H1 (cell line): ENCODE measurements at regions not wholly inside any gene's neighbourhood (a gene's known extent, or its start where the extent isn't known, plus 50 kb on each side); places are given as distances from the start of the nearest gene placed in this dataset.

ENCODE experiments used
- CEBPB ChIP-seq: IDR thresholded peaks from 2 replicates; pipeline ENCODE4 v1.6.1; 2012; ENCODE audit warnings: low read depth, low read length
- KDM4A ChIP-seq: IDR thresholded peaks from one replicate; pipeline ENCODE4 v1.7.1; 2012; ENCODE audit warnings: low read depth, mild to moderate bottlenecking, moderate library complexity, low read length, inconsistent platforms; ENCODE audit not compliant: severe bottlenecking
- NRF1 ChIP-seq: IDR thresholded peaks from 2 replicates; pipeline ENCODE4 v1.6.1; 2011; ENCODE audit warnings: mild to moderate bottlenecking, low read depth, low read length, improper control_type of control experiment
- RFX5 ChIP-seq: IDR thresholded peaks from 2 replicates; pipeline ENCODE4 v1.6.1; 2011; ENCODE audit warnings: low read depth, low read length, improper control_type of control experiment, borderline replicate concordance
- SIX5 ChIP-seq: IDR thresholded peaks from 2 replicates; pipeline ENCODE4 v1.6.1; 2011; ENCODE audit warnings: mild to moderate bottlenecking, low read depth, low read length
- SP1 ChIP-seq: IDR thresholded peaks from 2 replicates; pipeline ENCODE4 v1.6.1; 2011; ENCODE audit warnings: low read depth, low read length
- SUZ12 ChIP-seq: fragments of 200-600 bp; sonication (generic); IDR thresholded peaks from 2 replicates; pipeline ENCODE4 v1.6.1; 2012; ENCODE audit warnings: mild to moderate bottlenecking, inconsistent platforms, low read length, moderate library complexity, mixed read lengths
- TCF12 ChIP-seq: IDR thresholded peaks from 2 replicates; pipeline ENCODE4 v1.6.1; 2011; ENCODE audit warnings: low read depth, mild to moderate bottlenecking, low read length
- TF ChIP-seq, protein P1 (sequence below): fragments of 300-600 bp; sonication (generic); IDR thresholded peaks from 2 replicates; pipeline ENCODE4 v1.7.1; 2012; ENCODE audit warnings: low read length, moderate library complexity, mild to moderate bottlenecking, inconsistent platforms; ENCODE audit not compliant: insufficient replicate concordance
- TF ChIP-seq, protein P2 (sequence below), 3 experiments: IDR thresholded peaks; 1 replicate in 2 of 3; 2 replicates in 1 of 3; pipeline versions ENCODE4 v1.5.1 to v1.6.1; 2011; ENCODE audit warnings: low read length in 3 of 3, mild to moderate bottlenecking in 3 of 3, inconsistent platforms in 2 of 3, low read depth in 1 of 3, moderate library complexity in 1 of 3; ENCODE audit not compliant: insufficient read depth in 1 of 3; ENCODE audit errors: control extremely low read depth in 1 of 3

DNA sequence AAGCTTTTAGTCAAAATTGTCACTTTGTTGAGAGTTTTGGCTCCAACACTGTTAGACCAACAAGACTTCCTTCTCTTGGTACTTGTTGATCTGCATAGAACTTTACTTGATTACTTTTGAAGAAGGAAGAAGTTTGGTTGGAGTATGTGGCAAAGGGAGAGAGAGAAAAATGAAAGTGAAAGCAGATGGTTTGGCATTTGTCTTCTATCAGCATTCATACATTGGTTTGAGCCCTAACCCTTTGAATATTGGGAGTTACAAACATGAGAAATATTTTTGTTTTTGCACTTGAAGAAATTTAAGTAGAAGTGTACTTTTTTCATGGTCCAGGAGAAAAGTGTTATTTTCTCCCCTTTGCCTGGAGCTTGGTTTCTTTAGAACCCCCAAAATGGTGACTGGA, 169.8 kb downstream of the ADGRL4 start (continued):
- TF ChIP-seq, protein P1, sequence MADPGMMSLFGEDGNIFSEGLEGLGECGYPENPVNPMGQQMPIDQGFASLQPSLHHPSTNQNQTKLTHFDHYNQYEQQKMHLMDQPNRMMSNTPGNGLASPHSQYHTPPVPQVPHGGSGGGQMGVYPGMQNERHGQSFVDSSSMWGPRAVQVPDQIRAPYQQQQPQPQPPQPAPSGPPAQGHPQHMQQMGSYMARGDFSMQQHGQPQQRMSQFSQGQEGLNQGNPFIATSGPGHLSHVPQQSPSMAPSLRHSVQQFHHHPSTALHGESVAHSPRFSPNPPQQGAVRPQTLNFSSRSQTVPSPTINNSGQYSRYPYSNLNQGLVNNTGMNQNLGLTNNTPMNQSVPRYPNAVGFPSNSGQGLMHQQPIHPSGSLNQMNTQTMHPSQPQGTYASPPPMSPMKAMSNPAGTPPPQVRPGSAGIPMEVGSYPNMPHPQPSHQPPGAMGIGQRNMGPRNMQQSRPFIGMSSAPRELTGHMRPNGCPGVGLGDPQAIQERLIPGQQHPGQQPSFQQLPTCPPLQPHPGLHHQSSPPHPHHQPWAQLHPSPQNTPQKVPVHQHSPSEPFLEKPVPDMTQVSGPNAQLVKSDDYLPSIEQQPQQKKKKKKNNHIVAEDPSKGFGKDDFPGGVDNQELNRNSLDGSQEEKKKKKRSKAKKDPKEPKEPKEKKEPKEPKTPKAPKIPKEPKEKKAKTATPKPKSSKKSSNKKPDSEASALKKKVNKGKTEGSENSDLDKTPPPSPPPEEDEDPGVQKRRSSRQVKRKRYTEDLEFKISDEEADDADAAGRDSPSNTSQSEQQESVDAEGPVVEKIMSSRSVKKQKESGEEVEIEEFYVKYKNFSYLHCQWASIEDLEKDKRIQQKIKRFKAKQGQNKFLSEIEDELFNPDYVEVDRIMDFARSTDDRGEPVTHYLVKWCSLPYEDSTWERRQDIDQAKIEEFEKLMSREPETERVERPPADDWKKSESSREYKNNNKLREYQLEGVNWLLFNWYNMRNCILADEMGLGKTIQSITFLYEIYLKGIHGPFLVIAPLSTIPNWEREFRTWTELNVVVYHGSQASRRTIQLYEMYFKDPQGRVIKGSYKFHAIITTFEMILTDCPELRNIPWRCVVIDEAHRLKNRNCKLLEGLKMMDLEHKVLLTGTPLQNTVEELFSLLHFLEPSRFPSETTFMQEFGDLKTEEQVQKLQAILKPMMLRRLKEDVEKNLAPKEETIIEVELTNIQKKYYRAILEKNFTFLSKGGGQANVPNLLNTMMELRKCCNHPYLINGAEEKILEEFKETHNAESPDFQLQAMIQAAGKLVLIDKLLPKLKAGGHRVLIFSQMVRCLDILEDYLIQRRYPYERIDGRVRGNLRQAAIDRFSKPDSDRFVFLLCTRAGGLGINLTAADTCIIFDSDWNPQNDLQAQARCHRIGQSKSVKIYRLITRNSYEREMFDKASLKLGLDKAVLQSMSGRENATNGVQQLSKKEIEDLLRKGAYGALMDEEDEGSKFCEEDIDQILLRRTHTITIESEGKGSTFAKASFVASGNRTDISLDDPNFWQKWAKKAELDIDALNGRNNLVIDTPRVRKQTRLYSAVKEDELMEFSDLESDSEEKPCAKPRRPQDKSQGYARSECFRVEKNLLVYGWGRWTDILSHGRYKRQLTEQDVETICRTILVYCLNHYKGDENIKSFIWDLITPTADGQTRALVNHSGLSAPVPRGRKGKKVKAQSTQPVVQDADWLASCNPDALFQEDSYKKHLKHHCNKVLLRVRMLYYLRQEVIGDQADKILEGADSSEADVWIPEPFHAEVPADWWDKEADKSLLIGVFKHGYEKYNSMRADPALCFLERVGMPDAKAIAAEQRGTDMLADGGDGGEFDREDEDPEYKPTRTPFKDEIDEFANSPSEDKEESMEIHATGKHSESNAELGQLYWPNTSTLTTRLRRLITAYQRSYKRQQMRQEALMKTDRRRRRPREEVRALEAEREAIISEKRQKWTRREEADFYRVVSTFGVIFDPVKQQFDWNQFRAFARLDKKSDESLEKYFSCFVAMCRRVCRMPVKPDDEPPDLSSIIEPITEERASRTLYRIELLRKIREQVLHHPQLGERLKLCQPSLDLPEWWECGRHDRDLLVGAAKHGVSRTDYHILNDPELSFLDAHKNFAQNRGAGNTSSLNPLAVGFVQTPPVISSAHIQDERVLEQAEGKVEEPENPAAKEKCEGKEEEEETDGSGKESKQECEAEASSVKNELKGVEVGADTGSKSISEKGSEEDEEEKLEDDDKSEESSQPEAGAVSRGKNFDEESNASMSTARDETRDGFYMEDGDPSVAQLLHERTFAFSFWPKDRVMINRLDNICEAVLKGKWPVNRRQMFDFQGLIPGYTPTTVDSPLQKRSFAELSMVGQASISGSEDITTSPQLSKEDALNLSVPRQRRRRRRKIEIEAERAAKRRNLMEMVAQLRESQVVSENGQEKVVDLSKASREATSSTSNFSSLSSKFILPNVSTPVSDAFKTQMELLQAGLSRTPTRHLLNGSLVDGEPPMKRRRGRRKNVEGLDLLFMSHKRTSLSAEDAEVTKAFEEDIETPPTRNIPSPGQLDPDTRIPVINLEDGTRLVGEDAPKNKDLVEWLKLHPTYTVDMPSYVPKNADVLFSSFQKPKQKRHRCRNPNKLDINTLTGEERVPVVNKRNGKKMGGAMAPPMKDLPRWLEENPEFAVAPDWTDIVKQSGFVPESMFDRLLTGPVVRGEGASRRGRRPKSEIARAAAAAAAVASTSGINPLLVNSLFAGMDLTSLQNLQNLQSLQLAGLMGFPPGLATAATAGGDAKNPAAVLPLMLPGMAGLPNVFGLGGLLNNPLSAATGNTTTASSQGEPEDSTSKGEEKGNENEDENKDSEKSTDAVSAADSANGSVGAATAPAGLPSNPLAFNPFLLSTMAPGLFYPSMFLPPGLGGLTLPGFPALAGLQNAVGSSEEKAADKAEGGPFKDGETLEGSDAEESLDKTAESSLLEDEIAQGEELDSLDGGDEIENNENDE = no peak
- no peak for TF ChIP-seq CEBPB
- TF ChIP-seq RFX5 = no peak
- TF ChIP-seq TCF12 = no peak
- TF ChIP-seq, protein P2, sequence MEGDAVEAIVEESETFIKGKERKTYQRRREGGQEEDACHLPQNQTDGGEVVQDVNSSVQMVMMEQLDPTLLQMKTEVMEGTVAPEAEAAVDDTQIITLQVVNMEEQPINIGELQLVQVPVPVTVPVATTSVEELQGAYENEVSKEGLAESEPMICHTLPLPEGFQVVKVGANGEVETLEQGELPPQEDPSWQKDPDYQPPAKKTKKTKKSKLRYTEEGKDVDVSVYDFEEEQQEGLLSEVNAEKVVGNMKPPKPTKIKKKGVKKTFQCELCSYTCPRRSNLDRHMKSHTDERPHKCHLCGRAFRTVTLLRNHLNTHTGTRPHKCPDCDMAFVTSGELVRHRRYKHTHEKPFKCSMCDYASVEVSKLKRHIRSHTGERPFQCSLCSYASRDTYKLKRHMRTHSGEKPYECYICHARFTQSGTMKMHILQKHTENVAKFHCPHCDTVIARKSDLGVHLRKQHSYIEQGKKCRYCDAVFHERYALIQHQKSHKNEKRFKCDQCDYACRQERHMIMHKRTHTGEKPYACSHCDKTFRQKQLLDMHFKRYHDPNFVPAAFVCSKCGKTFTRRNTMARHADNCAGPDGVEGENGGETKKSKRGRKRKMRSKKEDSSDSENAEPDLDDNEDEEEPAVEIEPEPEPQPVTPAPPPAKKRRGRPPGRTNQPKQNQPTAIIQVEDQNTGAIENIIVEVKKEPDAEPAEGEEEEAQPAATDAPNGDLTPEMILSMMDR (IDR thresholded peaks at IDR 0.05; ENCODE audit: control extremely low read depth in 1 of 3, insufficient read depth in 1 of 3, low read depth in 1 of 3, low read length in 3 of 3) = no peak
- TF ChIP-seq SUZ12 = no peak
- TF ChIP-seq SIX5 = no peak
- TF ChIP-seq NRF1 = no peak
- no peak for TF ChIP-seq SP1
- TF ChIP-seq KDM4A = no peak
